ENCODE measurements at regions not wholly inside any gene's neighbourhood (a gene's known extent, or its start where the extent isn't known, plus 50 kb on each side); places are given as distances from the start of the nearest gene placed in this dataset.

GRCh38 chr7:128152721-128153120 is 88.4 kb upstream of the LEP start:
- Histone ChIP-seq H3K27ac (ENCODE audit: insufficient read depth, low read depth, low read length) (no peak overlapping the region), H4K20me1 (replicated peaks; ENCODE audit: control insufficient read depth, extremely low read depth, insufficient read depth, low read length) (no peaks in the 10 kb centered on the region), H3K4me3 (replicated peaks in 1 of 3; ENCODE audit: insufficient read depth in 1 of 3, low read depth in 1 of 3, low read length in 3 of 3) (no peak overlapping the region), H3K9me3 (replicated peaks; ENCODE audit: control insufficient read depth, insufficient read depth, low read length) (no peaks in the 10 kb centered on the region), H3K36me3 (ENCODE audit: control insufficient read depth in 2 of 2, extremely low read depth in 1 of 2, insufficient read depth in 2 of 2, low read length in 2 of 2) (no peaks in the 10 kb centered on the region), H3K27me3 (ENCODE audit: control insufficient read depth in 2 of 2, insufficient read depth in 2 of 2, low read length in 2 of 2) (peaks cover 34% of the 10 kb centered on the region in 2 experiments), H3K79me2 (ENCODE audit: control insufficient read depth, insufficient read depth, low read length) (no peaks in the 10 kb centered on the region), H3K4me2 (ENCODE audit: insufficient read depth, low read length) (no peak overlapping the region), H3K9me1 (replicated peaks; ENCODE audit: control insufficient read depth, extremely low read depth, insufficient read depth, low read length) (no peaks in the 10 kb centered on the region), H2AFZ (ENCODE audit: low read depth, low read length) (no peak overlapping the region), H3K9ac (replicated peaks; ENCODE audit: extremely low read depth, insufficient read depth, low read length) (no peak overlapping the region), H3K4me1 (ENCODE audit: control insufficient read depth, extremely low read depth, insufficient read depth, low read length) (no peaks in the 10 kb centered on the region)
- FAIRE-seq (no peak), DNase-seq (ENCODE audit: low read depth, low spot score) (no peak)
- intact Hi-C loops (cut with micrococcal nuclease): no loop called here
- BruUV-seq (replicated peaks): no TSS peak
- ChIA-PET CTCF (interaction anchor here (1.1 to 1.2 kb wide), 2 partner anchors 11 to 17 kb away, joined by 4 read pairs; no protein-coding TSS in a partner anchor), POLR2A (no interaction called here)
- TF ChIP-seq MAX (IDR thresholded peaks at IDR 0.05; ENCODE audit: insufficient read depth, insufficient read length): no peak
- TF ChIP-seq POLR2AphosphoS5 (IDR thresholded peaks at IDR 0.05; ENCODE audit: insufficient read depth, low read depth, low read length): no peak
- no peak for TF ChIP-seq CTCF (IDR thresholded peaks at IDR 0.05; ENCODE audit: extremely low read depth in 1 of 2, insufficient read depth in 1 of 2, low read depth in 1 of 2, low read length in 2 of 2)
- TF ChIP-seq JUN (IDR thresholded peaks at IDR 0.05; ENCODE audit: borderline replicate concordance, insufficient read depth, insufficient read length, low read depth): no peak
- no peak for TF ChIP-seq POLR2A (IDR thresholded peaks at IDR 0.05; ENCODE audit: low read depth, low read length)
- no peak for TF ChIP-seq MYC (IDR thresholded peaks at IDR 0.05; ENCODE audit: low read depth, low read length)
- no peak for TF ChIP-seq GATA2 (IDR thresholded peaks at IDR 0.05; ENCODE audit: insufficient read depth, insufficient read length, low read depth, low read length)
- no peak for TF ChIP-seq EZH2 (IDR thresholded peaks at IDR 0.05; ENCODE audit: borderline replicate concordance, low read depth, low read length, severe bottlenecking)
- dilution Hi-C loops (cut with MboI; ENCODE audit: extremely low pct_ligation_motif_present, low sequenced_read_pairs): no loop called here
